Activated CD4-positive, CD25-positive, alpha-beta regulatory T cell (primary cell): ENCODE measurements at regions not wholly inside any gene's neighbourhood (a gene's known extent, or its start where the extent isn't known, plus 50 kb on each side); places are given as distances from the start of the nearest gene placed in this dataset.

ENCODE experiments used
- DNase-seq, 4 experiments: peaks; one replicate each; lab custom pipeline; 2025; lab: John Stamatoyannopoulos, UW

DNA sequence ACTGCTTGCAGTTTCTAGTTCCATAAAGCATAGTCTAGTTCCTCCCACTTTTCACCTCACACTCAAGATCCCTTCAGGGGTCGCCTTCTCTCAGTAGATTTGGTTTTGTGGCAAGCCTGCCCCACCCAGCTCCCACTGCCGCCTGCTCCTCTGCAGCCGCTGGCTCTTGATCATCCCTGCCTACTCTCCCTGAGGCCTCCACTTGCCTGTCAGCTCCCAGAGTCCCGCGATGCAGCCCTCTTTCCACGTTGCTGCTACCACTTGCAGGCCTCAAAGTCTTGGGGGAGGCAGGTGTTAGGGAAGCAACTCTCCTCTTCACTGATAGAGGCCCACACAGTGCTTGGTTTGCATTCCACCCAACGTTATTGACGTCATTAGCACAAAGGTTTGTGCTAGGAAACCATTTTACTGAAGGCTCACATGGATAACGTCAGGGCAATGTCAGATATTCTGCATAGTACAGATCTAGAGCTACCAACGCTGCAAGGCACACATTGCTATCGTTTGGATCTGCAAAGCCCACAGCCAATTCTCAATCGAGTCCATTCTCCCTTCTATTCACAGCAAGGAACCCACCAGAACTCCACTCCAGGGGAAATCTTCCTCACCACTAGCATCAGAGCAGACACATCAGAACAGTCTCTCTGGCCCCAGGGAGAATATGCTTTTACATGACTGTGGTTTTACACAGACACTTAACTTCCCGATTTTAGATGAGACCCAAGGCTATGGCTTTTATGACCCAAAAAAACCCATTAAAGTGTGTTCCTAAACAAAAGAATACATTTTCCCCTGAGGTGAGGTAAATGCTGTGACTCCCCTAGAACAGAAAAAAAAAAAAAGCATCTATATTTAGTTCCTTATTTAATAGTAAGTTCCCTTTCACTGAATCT lies 519.5 kb upstream of the CAMK1G start:
- DNase-seq = no peak

DNA sequence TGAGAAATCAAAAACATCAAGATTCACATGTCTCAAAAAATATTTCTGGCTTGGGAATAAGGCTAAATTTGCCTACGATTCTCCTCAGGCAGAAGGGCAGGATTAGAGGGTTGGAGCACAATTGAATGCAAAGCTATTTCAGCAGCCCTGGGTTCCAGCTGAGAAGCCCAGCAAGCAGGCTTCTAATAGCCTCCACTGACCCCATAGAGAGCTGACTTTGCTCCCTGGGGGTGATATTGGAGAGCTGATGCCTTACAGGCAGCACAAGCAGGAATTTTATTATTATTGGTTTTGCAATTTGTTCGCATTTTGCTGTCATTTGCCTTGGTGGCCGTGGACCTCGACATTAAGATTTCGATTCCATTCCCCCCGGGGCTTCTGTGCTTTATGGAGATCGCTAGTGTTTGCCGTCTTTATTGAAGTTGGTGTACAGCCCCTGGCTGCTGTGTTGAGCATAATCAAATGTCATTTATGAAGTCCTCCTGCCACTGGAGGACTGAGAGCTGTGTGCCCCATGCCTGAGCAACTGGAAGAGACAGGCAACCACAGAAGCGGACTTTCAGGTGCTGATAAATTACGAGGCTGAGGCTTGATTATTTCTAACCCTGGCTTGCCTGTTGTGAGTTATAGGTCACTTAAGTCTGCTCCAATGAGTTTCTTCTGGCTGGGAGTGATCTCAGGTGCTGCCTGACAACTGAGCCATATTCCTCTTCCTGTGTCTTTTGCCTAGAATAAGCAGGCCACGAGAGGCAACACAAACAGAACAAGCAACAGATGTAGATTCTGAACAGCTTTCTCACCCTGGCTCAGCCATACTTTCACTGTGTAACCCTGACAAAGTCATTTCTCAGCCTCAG lies 518.4 kb upstream of the CAMK1G start:
- DNase-seq = no peak

DNA sequence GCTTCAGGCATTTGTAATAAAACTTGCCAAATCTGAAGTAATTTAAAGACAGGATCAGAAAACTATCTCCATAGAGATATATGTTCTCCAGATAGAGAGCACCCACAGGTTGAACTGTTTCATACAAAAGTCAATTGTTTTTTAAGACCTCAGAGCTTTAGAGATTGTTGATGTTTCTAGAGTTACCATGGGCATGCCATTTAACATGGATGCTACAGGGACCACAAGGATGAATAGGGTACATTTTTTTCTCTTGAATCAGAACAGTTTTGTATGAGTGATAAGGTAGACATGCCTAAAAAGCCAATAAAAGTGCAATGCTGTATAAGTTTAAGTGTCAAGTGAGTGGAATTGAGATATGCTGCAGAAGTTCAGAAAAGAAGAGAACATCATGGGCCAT lies 511.0 kb upstream of the CAMK1G start:
- DNase-seq = no peak

DNA sequence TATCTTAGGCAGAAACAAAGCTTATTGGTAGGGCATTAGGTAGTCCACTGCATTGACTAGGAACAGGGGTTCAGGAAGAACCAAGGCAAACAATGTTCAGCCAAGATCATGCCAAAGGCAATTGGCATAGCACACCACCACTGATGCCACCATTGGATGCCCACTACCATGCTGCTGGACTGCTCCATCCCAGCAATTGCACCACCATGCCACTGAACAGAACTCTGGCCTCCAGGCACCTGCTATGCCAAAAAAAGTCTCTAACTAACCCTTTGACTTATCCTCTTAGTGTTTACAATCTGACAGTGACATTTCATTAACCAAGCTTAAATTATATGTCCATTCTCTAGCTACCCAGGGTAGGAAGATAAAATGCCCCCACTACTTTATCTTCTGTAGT lies 509.6 kb upstream of the CAMK1G start:
- no peak for DNase-seq

DNA sequence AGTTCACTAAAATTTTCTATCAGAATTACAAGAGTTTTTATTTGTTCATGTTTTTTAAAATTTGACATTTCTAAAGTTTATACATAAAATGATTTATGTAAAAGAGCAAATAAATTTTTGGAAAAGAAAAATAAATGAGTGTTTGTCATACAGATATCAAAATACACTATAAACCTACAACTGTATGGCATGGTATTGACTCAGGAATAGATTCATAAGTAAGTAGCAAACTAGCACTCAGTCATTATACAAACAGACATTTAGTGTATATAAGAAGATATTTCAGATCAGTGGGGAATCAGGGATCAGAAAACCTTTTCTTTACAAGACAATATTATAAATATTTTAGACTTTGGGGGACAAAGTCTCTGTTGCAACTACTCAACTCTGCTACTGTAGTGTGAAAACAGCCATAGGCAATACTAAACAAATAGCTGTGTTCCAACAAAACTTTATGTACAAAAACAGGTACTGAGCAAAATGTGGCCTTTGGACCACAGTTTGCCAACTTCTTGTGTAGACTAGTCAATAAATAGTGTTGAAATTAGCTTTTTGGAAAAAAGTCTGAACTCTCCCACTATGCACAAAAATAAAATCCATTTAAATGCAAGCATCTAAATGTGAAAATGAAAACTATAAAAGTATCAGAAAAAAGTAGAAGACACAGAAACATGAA lies 508.8 kb upstream of the CAMK1G start:
- no peak for DNase-seq

DNA sequence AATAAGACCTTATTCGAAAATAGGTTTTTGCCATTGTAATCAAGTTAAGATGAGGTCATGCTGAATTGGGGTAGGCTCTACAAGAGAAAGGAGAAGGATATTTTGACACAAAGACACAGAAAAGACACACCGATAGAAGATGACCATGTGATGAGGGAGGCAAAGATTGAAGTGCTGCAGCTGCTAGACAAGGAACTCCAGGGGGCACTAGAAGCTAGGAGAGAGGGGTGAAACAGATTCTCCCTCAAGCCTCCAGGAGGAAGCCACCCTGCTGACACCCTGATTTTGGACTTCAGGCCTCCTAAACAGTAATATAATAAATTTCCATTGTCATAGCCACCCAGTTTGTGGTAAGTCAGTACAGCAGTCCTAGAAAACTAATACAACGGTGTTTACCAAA lies 506.8 kb upstream of the CAMK1G start:
- no peak for DNase-seq

DNA sequence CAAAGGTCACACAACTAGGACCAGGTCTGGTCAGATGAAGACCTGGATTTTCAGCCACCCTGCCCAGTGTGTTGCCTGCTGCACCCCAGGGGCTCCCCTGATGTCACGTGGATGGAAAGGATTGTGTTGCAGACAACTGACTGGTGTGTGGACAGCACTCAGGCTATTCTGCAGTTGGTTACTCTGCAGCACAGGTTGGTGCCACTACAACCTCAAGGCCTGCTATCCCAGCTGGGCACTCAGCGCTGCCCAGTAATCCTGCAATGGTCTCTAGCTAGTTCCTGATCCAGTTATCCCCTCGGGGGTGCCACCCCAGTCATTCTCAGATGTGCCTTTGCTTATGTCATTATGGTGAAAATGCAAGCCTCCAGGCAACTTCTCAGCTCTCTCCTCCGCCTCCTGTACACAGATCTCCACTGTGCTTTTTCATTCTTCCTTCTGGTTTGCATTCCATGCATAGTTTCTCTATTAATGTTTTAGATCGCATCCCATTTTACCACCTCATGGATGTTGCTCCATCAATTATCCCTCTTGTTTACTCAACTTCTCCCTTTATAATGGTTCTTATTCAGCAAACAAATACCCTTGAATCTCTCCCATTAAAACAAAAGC lies 503.2 kb upstream of the CAMK1G start:
- no peak for DNase-seq

DNA sequence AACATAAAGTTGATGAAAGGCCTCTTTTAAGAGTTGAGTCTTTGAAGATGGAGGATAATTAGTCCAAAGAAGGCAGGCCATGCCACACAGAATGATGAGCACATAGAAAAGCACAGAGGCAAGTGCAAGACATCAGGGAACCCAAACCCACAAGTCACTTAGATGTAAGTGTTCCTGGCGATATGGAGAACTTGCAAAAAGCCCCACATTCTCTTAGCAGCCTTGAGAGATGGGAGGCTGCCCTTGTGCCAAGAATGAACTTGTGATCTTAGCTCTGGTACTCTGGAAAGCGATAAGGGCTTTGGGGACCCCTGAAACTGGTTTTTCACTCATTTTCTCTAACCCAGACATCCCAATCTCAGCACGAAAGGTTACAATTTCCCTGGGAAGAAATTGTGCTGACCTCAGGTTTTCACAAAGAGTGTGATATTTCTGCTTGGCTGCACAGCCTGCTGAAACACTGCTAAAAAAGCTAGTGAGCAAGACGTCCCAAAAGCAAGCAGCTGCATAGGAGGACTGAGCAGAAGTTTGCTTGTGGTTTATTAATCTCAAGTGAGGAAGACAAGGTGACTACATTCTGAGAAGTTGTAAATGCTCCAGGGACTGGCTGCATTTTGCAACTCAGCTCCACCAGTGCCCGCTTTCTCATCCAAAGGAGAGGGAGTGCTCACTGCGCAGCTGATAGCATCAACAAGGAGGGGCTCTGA lies 496.9 kb upstream of the CAMK1G start:
- no peak for DNase-seq

DNA sequence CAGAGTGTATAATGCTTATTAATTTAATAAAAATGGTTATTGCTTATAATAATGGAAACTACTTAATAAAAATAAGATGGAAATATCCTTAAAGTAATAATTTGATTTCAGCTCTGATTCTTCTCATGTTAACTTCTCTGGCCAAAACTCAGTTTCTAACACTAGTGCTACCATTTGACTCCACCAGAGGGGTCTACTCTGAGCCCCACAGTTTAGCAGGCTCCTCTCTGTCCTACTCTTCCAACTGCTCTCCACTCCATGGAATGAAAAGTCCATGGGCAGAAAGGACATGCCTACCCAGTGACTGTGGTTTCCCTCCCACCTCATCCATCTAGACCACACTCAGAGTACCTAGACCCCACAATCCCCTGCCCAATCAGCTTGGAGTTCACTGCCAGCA lies 489.1 kb upstream of the CAMK1G start:
- no peak for DNase-seq

DNA sequence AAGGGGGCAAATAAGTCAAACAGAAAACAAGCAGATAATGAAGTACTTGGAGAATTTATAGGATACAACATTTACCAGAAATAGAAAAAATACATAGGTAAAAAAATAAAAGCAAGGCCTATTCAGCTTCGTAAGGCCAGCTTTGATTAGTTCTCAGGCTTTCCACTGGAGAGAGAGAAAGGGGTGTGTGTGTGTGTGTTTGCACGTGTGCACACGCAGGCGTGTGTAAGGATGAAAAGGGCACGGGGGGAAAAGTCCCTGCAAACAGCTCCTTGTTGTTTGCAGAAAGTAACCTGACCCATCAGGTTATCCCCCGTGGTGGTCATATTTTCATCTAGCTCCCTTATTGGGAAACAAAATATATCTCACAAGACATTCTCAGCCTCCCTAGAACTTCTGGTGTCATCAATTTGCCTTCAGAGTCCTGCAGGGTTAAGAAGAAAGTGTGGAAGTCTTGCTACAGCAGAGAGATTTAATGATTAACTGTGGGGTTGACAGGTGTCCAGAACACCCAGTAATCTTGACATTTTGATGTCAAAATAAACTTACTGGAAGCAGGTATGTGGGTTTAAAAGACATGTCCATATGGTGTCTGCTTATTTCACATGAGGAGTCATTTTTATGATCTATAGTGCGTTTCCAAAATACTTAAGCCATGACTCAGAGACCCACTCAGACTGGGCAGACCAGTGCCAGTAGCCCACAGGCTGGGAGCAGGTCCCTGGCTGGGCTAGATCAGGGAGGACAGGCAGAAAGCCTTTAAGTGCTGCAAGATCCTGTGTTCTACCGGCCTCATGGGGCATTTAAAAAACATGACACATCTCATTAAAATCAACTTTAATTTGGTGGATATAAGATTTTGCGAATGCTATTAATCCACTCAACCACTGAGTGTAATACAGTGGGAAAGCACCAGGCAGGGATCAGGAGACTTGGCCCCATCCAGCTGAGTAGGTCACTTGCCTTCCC lies 487.6 kb upstream of the CAMK1G start:
- DNase-seq = no peak

DNA sequence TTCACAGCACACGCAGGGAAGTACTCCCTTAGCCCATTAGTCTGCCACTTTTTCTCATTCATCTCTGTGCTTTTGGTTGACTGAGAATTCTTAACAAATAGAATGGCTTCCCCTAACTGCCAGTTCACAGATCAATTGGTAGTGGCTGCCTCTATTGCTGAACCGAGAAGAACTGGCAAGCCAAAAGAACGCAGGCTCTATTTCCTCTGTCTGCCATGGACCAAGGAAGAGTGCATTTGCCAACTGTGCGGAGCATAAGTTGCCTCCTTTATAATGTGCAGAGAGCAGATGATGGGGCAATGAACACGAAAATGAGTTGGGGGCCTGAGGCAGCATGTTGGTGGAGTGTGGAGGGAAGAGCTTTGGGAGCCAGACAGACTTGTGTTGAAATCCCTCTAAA lies 483.1 kb upstream of the CAMK1G start:
- no peak for DNase-seq

DNA sequence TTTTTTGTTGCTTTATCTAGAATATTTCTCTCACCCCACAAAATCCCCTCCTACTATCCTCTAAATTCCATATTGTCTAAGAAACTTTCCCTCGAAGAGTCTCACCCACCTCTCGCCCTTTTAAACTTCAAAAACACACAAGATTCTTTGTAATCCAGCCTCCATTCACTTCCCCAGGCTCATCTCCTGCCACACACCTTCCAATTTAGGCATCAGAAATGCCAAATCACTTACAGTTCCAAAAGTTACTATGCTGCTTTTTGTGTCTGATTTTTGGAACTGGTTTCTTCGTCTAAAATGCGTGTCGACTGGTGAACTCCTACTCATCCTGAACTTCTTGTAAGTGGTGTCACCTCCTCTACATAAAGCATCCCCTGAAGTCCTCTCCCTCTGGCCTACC lies 482.4 kb upstream of the CAMK1G start:
- no peak for DNase-seq

DNA sequence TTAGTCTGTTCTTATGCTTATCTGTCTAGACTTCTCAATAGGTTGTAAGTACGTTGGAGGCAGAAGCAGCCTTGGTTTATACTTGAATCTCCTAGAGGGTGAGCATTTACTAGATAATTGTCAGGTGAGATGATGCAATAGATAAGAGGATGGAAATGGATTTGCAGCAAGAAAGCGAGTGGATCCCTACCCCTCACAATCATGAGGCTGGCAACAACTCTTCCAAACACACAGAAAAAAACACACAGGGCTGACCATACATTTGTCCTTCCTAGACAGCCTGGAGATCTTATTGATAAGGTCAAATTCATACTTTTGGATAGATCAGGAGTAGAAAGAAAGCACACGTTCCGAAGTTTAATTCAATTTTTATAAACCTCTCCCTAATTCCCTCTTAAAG lies 481.4 kb upstream of the CAMK1G start:
- no peak for DNase-seq

DNA sequence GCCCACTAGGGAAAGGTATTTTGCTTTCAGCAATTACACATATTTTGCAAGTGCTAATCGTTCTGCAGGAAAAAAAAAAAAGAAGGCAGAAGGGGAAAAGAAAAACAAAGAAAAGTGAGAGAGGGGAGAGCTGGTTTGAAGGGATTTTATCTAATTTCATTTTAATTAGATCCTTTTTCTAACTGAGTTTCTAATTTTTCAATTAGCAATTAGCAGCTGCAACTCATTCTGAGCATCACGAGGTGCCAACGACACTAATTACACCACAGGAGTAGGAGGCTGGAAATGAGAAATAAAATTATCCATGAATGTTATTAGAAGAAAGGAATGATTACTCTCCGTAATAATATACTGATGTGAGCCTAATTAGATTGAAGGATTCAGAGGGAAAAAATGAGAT lies 481.0 kb upstream of the CAMK1G start:
- DNase-seq = no peak

DNA sequence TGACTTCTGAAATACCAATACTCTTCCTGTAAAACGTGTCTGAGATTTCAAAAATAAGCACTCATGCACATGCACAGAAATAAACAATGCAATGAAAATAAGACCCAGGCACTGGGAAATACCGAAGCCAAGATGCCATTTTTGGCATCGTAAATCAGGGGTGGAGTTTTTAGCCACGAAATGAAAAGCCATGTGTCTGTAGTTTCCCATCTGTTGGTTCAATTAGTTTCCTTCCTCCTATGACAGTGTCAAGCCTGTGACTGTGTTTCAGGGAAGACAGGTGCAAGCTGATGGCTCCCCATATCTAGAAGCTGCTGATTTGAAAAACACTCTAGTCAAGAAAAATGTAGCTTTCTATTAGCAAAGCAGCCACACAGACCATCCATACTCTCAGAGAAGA lies 480.4 kb upstream of the CAMK1G start:
- DNase-seq = no peak

DNA sequence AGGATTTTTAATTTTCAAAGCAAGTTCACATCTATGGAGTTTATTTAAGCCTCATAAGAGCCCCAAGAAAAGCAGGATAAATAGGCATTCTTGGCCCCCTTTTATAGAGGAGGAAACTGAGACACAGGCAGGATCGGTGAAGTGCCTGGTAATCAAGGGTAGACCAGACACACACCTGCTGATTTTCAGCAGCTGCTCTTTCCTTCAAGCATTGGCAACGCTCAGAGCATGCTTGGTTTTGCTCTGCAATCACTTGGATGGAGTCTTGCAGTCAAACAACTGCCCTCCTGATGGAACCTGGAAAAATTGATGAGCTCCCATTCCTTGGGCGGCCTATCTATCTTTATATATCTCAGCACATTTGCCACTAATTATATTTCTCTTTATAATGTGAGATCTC lies 478.9 kb upstream of the CAMK1G start:
- no peak for DNase-seq

DNA sequence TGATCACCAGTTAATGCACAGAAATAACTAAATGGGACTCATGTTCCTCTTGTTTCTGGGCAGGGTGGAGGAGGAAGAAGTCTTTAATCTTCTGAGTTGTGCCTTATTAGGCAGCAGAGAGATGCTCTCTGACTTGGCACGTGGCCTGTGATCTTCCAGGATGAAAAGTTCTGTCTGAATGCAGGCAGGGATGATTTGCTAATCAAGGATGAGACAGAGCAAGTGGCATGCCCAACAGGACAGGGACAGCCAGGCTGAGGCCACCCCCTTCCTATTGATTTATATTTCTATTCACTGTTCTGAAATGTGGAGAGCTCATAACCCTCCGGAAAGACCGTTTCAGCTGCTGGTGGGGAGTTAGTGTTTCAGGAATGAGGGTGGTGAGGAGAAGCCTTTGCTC lies 477.8 kb upstream of the CAMK1G start:
- DNase-seq = no peak

DNA sequence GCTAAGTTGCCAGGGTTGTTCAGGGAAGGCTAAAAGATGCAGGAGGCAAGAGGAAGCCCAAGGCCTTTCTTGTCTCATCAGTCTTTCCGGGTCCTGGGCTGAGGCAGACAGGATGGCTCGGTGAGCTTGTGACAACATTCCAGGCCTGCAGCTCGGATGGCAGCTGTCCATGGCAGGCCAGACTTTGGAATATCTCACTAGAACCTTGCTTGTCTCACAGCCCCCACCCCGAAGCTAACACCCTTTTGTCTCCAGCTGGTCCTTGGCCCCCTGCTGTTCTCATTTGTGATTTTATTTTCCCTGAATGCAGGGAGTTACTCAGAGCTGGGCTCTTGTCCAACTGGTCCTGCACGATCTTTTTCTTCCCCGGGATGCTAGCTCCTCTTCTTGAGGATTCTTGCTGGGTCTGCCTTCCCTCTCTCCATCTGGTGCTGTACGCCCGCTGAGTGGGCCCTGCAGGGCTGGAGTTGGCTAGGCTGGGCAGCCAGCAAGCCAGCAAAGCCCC lies 477.2 kb upstream of the CAMK1G start:
- DNase-seq = no peak

DNA sequence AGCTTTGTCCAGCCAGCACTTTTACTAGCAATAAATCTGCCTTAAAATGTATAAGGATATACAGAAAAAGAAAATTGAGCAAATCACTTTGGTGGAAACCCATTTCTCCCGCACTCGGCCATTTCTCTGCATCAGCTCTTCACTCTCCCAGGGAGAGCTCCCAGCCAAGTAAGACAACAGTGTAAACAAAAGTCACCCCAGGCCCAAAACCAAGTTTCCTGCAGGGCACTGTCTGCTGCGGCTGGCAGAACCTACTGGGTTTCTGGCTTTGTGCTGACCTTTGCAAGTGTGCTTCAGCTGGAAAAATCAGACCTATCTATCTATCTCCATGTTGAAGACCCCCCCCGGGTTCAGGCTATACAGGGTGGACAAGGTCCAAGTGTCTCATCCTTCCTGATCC lies 476.7 kb upstream of the CAMK1G start:
- DNase-seq = no peak

DNA sequence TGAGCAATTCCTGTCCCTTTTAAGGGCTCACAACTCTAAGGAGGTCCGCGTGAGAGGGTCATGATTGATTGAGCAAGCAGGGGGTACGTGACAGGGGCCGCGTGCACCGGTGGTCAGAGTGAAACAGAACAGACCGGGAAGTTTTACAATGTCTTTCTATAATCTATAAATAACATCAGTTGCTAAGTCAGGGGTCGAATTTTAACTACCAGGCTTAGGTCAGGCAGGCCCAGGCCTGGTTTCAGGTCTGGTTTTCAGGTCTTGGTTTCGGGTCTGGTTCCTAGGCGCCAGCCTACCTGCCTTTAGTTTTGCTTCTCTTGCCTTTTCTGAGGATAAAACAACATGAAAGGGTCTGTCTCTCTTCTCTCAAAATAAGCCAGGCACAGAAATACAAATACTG lies 476.0 kb upstream of the CAMK1G start:
- DNase-seq = no peak
